ENCODE measurements at regions not wholly inside any gene's neighbourhood (a gene's known extent, or its start where the extent isn't known, plus 50 kb on each side); places are given as distances from the start of the nearest gene placed in this dataset.

DNA sequence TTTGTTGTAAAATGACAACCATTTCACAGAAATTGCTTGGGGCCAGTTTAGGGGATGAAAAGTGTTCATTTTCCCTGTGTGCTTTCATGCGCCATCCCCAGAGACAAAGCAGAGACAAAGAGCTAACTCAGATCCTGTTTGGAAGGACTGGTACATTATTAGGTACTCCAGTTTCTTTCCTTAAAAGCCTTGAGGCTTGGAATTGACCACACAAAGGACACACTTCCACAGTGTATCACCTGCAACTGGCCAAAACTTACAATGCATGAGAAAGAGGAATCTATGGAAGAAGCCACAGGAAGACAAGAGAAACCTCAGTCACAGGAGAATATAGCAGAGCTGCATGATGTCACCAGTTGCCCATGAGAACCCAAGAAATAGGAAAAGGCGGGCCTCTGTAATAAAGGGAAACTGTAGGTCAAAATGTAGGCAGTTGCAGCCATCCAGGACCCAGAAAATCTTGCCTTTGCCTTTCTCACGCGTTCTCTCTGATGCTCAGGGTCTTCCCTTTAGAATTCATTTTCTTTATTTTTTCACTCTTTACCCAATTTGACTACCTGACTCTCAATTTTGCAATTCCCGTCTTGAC lies 339.0 kb downstream of the RMST start:
- Mint-ChIP-seq H3K27me3 (ENCODE audit: unreplicated experiment) (no peaks in the 10 kb centered on the region), H3K36me3 (ENCODE audit: insufficient read depth, unreplicated experiment) (no peaks in the 10 kb centered on the region), H3K4me1 (ENCODE audit: low read depth, unreplicated experiment) (no peaks in the 10 kb centered on the region), H3K9me3 (ENCODE audit: low read depth, unreplicated experiment) (peaks cover 2% of the 10 kb centered on the region), H3K27ac (ENCODE audit: unreplicated experiment) (no peak overlapping the region), H3K4me3 (ENCODE audit: low read depth, unreplicated experiment) (no peak overlapping the region)
- TF ChIP-seq, protein P1, sequence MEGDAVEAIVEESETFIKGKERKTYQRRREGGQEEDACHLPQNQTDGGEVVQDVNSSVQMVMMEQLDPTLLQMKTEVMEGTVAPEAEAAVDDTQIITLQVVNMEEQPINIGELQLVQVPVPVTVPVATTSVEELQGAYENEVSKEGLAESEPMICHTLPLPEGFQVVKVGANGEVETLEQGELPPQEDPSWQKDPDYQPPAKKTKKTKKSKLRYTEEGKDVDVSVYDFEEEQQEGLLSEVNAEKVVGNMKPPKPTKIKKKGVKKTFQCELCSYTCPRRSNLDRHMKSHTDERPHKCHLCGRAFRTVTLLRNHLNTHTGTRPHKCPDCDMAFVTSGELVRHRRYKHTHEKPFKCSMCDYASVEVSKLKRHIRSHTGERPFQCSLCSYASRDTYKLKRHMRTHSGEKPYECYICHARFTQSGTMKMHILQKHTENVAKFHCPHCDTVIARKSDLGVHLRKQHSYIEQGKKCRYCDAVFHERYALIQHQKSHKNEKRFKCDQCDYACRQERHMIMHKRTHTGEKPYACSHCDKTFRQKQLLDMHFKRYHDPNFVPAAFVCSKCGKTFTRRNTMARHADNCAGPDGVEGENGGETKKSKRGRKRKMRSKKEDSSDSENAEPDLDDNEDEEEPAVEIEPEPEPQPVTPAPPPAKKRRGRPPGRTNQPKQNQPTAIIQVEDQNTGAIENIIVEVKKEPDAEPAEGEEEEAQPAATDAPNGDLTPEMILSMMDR (IDR thresholded peaks at IDR 0.05; ENCODE audit: unreplicated experiment): no peak
- intact Hi-C loops (cut with micrococcal nuclease; ENCODE audit: unreplicated experiment): no loop called here
- CTCF ChIA-PET: interaction anchor here (0.7 kb wide), 1 partner anchor 660 kb away, joined by 3 read pairs; no protein-coding TSS in a partner anchor
- DNase-seq: no peak
- BruUV-seq (replicated peaks): no TSS peak

DNA sequence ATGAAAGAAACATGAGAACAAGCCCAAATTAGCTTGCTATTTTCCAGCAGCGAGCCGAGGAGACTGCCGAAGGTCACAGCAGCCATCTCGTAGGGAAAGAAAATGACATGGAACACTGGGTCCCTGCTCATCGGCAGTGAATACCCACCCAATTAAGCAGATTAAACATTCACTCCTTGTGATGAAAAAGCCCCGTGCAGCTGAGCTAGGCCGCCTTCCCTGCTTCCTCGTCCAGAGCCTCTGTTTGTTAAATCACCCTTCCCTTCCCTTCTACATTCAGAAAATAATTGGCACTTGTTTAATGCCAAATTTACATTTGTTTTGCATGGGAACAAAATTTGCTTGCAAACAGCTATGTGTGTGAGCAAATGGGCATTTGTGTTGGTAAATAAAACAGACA lies 342.5 kb downstream of the RMST start:
- DNase-seq: no peak
- no peak overlapping the region for H3K4me3 Mint-ChIP-seq (ENCODE audit: low read depth, unreplicated experiment)
- intact Hi-C loops (cut with micrococcal nuclease; ENCODE audit: unreplicated experiment): no loop called here
- no peaks in the 10 kb centered on the region for H3K27me3 Mint-ChIP-seq (ENCODE audit: unreplicated experiment)
- H3K36me3 Mint-ChIP-seq (ENCODE audit: insufficient read depth, unreplicated experiment): no peaks in the 10 kb centered on the region
- TF ChIP-seq, protein P1 (IDR thresholded peaks at IDR 0.05; ENCODE audit: unreplicated experiment): no peak
- CTCF ChIA-PET: no interaction called here
- no peaks in the 10 kb centered on the region for H3K4me1 Mint-ChIP-seq (ENCODE audit: low read depth, unreplicated experiment)
- H3K9me3 Mint-ChIP-seq (ENCODE audit: low read depth, unreplicated experiment): no peaks in the 10 kb centered on the region
- BruUV-seq (replicated peaks): no TSS peak
- H3K27ac Mint-ChIP-seq (ENCODE audit: unreplicated experiment): no peak overlapping the region

DNA sequence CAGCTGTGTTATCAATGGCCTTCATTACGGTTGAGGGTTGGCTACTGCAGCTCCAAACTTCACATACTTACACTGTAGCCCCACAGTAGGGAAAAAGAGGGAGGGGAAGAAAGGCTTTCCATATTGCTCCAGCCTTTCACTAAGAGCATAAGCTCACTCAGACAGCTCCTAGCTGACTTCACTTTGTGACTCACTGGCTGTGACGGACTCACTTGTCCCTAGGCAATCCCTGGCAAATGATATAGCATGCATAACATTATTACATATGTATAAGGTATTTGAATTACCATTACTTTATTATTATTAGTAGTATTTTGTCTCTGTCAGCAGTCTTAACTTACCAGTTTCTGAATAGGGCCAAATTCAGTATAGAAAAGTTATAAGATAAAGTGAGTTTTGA lies 350.7 kb downstream of the RMST start:
- intact Hi-C loops (cut with micrococcal nuclease; ENCODE audit: unreplicated experiment): no loop called here
- H3K4me1 Mint-ChIP-seq (ENCODE audit: low read depth, unreplicated experiment): no peaks in the 10 kb centered on the region
- no peaks in the 10 kb centered on the region for H3K36me3 Mint-ChIP-seq (ENCODE audit: insufficient read depth, unreplicated experiment)
- TF ChIP-seq, protein P1 (IDR thresholded peaks at IDR 0.05; ENCODE audit: unreplicated experiment): no peak
- H3K27me3 Mint-ChIP-seq (ENCODE audit: unreplicated experiment): no peaks in the 10 kb centered on the region
- no peak for DNase-seq
- H3K4me3 Mint-ChIP-seq (ENCODE audit: low read depth, unreplicated experiment): no peak overlapping the region
- no TSS peak for BruUV-seq (replicated peaks)
- CTCF ChIA-PET: no interaction called here
- no peak overlapping the region for H3K27ac Mint-ChIP-seq (ENCODE audit: unreplicated experiment)
- no peaks in the 10 kb centered on the region for H3K9me3 Mint-ChIP-seq (ENCODE audit: low read depth, unreplicated experiment)

DNA sequence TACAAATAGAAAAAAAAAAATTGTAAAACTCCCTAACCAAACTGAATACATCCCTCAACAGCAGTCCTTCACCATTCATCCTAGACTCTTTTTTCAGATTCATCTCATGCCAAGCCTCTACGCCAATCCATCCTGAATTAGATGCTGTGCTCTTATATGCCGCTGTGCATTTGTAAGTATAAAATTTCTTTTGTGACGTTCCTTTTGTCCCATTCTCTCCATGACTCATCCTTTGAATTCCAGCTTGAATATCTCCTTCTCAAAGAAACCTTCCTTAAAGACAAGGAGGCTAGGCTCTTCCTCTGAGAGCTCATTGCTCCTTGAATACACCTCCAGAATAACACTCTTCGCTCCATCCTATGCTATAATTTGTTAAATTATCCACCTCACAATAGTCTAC lies 359.2 kb downstream of the RMST start:
- Mint-ChIP-seq H3K27me3 (ENCODE audit: unreplicated experiment) (no peaks in the 10 kb centered on the region), H3K4me1 (ENCODE audit: low read depth, unreplicated experiment) (no peaks in the 10 kb centered on the region), H3K4me3 (ENCODE audit: low read depth, unreplicated experiment) (no peak overlapping the region), H3K36me3 (ENCODE audit: insufficient read depth, unreplicated experiment) (no peaks in the 10 kb centered on the region), H3K27ac (ENCODE audit: unreplicated experiment) (no peak overlapping the region), H3K9me3 (ENCODE audit: low read depth, unreplicated experiment) (peaks cover 5% of the 10 kb centered on the region)
- DNase-seq: no peak
- TF ChIP-seq, protein P1 (IDR thresholded peaks at IDR 0.05; ENCODE audit: unreplicated experiment): no peak
- CTCF ChIA-PET: no interaction called here
- no TSS peak for BruUV-seq (replicated peaks)
- intact Hi-C loops (cut with micrococcal nuclease; ENCODE audit: unreplicated experiment): no loop called here
